Large intestine (tissue), 3 donors: ENCODE measurements at regions not wholly inside any gene's neighbourhood (a gene's known extent, or its start where the extent isn't known, plus 50 kb on each side); places are given as distances from the start of the nearest gene placed in this dataset.
"Not testable (repeated sequence)": the region's sequence is repeated elsewhere in the genome, so short reads cannot be mapped to it uniquely, and the experiment has no call there.

ENCODE experiments used
- DNase-seq, 2 donors: peaks; one replicate each; pipeline versions ENCODE4 v3.0.0 to v3.0.0-alpha.2; 2013
- H3K27ac ChIP-seq: one replicate; pipeline ENCODE4 v1.5.1; 2013; ENCODE audit warnings: low read length
- H3K27me3 ChIP-seq: 2 replicates; pipeline ENCODE4 v1.6.1; 2013; ENCODE audit warnings: low read length; ENCODE audit not compliant: control insufficient read depth, insufficient read depth
- H3K36me3 ChIP-seq: 2 replicates; pipeline ENCODE4 v1.6.1; 2013; ENCODE audit warnings: low read length; ENCODE audit not compliant: control insufficient read depth, insufficient read depth
- H3K4me1 ChIP-seq: one replicate; pipeline ENCODE4 v1.6.1; 2013; ENCODE audit warnings: low read length; ENCODE audit not compliant: control insufficient read depth, insufficient read depth
- H3K4me3 ChIP-seq: one replicate; pipeline ENCODE4 v1.5.1; 2013; ENCODE audit warnings: low read length
- H3K9me3 ChIP-seq: one replicate; pipeline ENCODE4 v1.6.1; 2013; ENCODE audit warnings: mild to moderate bottlenecking, low read depth, low read length, moderate library complexity; ENCODE audit not compliant: control insufficient read depth
- WGBS: methylation state at CpG from one replicate; pipeline ENCODE4 v1.1.5; 2013; ENCODE audit warnings: low lambda C conversion rate; ENCODE audit not compliant: insufficient coverage; 5-methylcytosine and 5-hydroxymethylcytosine counted together

DNA sequence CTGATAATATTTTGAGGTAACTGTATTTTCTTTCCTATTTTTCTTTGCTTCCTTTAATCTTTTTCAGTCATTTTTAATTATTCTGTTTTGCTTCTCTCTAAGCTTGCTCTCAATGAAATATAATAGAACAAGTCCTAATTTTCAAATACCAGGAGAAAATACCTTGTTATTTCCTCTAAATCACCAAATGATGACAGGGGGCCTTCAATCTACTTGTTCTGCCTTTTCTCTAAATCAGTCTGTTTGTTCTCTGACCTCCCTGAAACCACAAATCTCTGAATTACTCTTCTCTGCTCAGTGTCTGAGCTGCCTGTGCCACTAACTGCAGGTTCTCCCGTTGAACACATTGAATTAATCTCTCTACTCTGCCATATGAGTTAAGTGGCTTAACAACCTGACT lies 286.2 kb downstream of the C11orf87 start:
- Histone ChIP-seq H3K4me1 (no peaks in the 10 kb centered on the region), H3K9me3 (no peaks in the 10 kb centered on the region), H3K4me3 (no peak overlapping the region), H3K36me3 (no peaks in the 10 kb centered on the region), H3K27me3 (no peaks in the 10 kb centered on the region), H3K27ac (no peak overlapping the region)
- WGBS, result no CpG with 5 or more reads among the region's 1 CpG
- no peak for DNase-seq

DNA sequence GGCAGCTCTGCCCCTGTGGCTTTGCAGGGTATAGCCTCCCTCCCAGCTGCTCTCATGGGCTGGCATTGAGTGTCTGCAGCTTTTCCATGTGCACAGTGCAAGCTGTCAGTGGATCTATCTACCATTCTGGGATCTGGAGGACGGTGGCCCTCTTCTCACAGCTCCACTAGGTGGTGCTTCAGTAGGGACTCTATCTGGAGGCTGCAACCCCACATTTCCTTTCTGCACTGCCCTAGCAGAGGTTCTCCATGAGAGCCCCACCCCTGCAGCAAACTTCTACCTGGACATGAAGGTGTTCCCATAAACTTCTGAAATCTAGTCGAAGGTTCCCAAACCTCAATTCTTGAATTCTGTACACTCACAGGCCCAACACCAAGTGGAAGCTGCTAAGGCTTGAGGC lies 292.5 kb downstream of the C11orf87 start:
- not testable (repeated sequence) for DNase-seq, H3K9me3 ChIP-seq, H3K27me3 ChIP-seq, H3K36me3 ChIP-seq, H3K27ac ChIP-seq, H3K4me1 ChIP-seq, H3K4me3 ChIP-seq
- whole genome bisulfite sequencing, result no CpG with 5 or more reads among the region's 2 CpGs

DNA sequence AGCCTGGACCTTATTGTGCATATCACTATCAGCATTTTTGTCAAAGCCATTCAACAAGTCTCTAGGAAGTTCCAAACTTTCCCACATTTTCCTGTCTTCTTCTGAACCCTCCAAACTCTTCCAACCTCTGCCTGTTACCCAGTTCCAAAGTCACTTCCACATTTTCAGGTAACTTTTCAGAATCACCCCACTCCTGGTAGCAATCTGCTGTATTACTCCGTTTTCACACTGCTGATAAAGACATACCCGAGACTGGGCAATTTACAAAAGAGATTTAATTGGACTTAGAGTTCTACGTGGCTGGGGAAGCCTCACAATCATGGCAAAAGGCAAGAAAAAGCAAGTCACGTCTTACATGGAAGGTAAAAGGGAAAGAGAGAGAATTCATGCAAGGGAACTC lies 293.4 kb downstream of the C11orf87 start:
- DNase-seq, H3K36me3 ChIP-seq, H3K9me3 ChIP-seq, H3K27ac ChIP-seq, H3K4me1 ChIP-seq, H3K27me3 ChIP-seq, H3K4me3 ChIP-seq: not testable (repeated sequence)
- 80% methylated on average over 2 of the region's 4 CpGs for WGBS

DNA sequence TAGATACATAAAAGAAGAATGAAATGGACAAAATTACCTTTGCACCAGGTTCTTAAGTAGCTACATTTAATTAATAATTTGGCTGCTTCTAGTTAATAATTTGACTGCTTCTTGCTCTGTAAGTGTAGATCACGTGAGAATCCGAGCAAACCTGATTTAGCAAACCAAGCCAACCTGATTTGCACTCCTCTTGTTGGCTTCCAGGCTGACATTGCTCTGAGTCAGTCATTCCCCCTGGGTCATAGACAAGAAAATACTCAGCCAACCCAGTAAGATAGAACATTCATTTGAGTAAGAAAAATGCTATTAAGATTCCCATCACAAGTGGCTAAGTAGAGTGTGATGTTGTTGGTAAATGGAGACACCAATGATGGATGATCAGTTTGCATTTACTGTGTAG lies 304.1 kb downstream of the C11orf87 start:
- Histone ChIP-seq H3K9me3 (no peaks in the 10 kb centered on the region), H3K27me3 (no peaks in the 10 kb centered on the region), H3K4me3 (no peak overlapping the region), H3K4me1 (no peaks in the 10 kb centered on the region), H3K27ac (no peak overlapping the region), H3K36me3 (no peaks in the 10 kb centered on the region)
- WGBS, result no CpG with 5 or more reads among the region's 2 CpGs
- DNase-seq, result no peak

DNA sequence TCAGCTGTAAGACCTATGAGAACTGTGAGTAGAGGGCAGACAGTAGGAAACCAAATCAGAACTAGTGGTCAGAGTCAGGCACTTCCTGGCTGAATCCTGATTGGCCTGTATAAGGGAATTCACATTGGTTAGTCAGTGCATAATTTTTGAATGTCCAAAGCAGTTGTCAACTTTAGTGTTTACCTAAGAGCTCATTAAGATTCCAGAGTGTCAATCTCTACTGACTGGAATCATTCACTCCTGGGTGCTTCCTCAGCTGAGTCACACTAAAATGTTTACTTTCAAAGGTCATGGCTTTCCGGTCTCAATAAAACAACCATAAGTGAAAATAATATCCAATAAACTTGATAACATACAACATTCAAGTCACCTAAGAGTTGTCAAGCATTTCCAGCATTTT lies 306.1 kb downstream of the C11orf87 start:
- no peak overlapping the region for H3K4me3 ChIP-seq
- H3K9me3 ChIP-seq, result no peaks in the 10 kb centered on the region
- WGBS, result no CpG with 5 or more reads among the region's 1 CpG
- no peaks in the 10 kb centered on the region for H3K4me1 ChIP-seq
- no peaks in the 10 kb centered on the region for H3K36me3 ChIP-seq
- no peak overlapping the region for H3K27ac ChIP-seq
- no peaks in the 10 kb centered on the region for H3K27me3 ChIP-seq
- DNase-seq, result no peak

DNA sequence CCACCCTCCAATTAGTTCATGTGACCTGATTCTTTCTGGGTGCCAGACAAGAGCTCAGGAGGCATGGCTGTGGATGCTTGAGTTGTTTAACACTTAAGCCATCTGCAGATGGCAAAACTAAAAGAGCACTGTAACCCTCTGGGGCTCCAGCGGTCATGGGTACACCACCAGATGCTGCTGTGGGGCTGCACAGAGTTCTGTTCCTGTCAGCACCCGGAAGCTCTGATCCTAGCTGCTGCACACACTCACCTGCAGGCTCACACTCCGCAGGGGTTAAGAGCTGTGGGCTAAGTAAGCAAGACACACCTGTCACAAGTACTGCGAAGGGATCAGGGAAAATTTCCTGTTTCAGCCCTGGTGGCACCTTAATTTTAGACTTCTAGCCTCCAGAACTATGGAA lies 307.8 kb downstream of the C11orf87 start:
- H3K4me3 ChIP-seq, result no peak overlapping the region
- no peaks in the 10 kb centered on the region for H3K9me3 ChIP-seq
- H3K4me1 ChIP-seq, result no peaks in the 10 kb centered on the region
- WGBS, result no CpG with 5 or more reads among the region's 4 CpGs
- H3K27ac ChIP-seq, result no peak overlapping the region
- no peaks in the 10 kb centered on the region for H3K27me3 ChIP-seq
- no peak for DNase-seq
- H3K36me3 ChIP-seq, result no peaks in the 10 kb centered on the region

DNA sequence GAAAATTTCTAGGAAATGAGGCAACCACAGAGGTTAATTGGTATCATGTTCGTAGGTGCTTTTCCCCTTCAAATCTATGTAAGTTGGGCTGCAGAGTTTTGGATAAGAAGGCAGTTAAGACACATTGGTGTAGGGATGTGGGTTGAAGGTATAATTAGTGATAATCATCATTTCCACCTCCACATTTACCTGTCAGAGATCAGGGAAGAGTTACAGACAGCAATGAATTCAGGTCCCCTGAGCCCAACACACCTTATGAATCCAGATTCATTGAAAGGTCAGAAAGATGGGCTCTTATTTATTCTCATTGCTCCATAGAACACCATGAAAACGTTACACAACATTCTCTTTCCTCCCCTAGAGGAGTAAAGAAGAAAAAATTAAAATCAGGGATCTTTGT lies 308.7 kb downstream of the C11orf87 start:
- 43% methylated on average over 1 of the region's 2 CpGs for WGBS
- DNase-seq, result no peak
- H3K4me1 ChIP-seq, result no peaks in the 10 kb centered on the region
- no peak overlapping the region for H3K27ac ChIP-seq
- H3K27me3 ChIP-seq, result no peaks in the 10 kb centered on the region
- no peaks in the 10 kb centered on the region for H3K36me3 ChIP-seq
- H3K9me3 ChIP-seq, result no peaks in the 10 kb centered on the region
- no peak overlapping the region for H3K4me3 ChIP-seq

DNA sequence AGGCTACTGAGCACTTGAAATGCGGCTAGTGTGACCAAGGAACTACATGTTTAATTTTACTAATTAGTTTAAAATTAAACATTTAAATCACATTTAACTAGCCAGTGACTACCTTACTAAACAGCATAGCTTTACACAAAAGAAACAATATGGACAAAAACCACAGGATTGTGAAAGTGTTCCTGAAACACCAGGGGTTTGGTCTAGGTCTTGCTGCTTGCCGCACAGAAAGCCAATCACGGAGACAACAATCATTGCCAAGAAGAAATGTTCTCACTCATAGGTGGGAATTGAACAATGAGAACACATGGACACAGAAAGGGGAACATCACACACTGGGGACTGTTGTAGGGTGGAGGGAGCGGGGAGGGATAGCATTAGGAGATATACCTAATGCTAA lies 309.5 kb downstream of the C11orf87 start:
- Histone ChIP-seq H3K27me3 (no peaks in the 10 kb centered on the region), H3K4me1 (no peaks in the 10 kb centered on the region), H3K27ac (no peak overlapping the region), H3K36me3 (no peaks in the 10 kb centered on the region), H3K4me3 (no peak overlapping the region), H3K9me3 (no peaks in the 10 kb centered on the region)
- WGBS, result 75% methylated on average over 2 of the region's 4 CpGs
- no peak for DNase-seq

DNA sequence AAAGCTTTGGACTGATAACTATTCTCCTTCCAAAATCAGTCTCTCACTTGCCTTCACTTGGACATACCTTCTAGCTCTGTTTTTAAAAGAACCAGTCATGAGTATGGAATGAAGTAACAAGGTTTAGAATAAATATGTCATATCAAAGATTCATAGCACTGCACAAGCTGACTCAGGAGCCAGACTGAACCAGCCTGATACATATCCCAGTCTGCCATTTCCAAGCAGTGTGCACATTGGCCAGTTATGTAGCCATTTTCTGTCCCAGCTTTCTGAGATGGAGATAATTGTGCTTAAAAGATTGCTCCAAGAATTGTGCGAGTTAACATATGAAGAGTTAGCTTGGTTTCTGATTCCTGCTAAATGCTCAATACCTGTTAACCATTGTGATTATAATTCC lies 311.3 kb downstream of the C11orf87 start:
- no peak overlapping the region for H3K27ac ChIP-seq

DNA sequence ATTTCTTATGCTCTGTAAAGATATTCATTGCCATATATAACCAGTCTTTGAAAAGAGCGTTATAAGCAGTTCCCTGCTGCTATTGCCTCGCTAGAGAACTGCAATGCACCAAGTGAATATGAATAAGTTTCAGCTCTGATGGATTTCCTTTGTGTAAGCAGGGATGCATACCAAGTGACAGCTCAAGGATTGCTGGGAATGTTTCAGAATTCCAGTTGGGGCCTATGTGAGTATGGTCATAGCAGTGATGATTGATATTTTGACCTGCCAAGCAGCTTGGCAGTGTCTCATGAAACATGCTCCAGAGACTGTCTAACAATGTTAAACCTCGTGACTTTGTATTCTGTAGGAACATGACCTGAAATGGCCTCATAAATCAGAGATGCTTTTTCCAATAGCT lies 312.6 kb downstream of the C11orf87 start:
- H3K36me3 ChIP-seq, result no peaks in the 10 kb centered on the region
- DNase-seq, result no peak
- H3K9me3 ChIP-seq, result no peaks in the 10 kb centered on the region
- H3K27me3 ChIP-seq, result no peaks in the 10 kb centered on the region
- no peaks in the 10 kb centered on the region for H3K4me1 ChIP-seq
- WGBS, result no CpG with 5 or more reads among the region's 3 CpGs
- H3K4me3 ChIP-seq, result no peak overlapping the region
- H3K27ac ChIP-seq, result no peak overlapping the region

More for the DNA sequence above, 311.3 kb downstream of the C11orf87 start:
- H3K4me1 ChIP-seq, result no peaks in the 10 kb centered on the region
- no peaks in the 10 kb centered on the region for H3K9me3 ChIP-seq
- H3K27me3 ChIP-seq, result no peaks in the 10 kb centered on the region
- WGBS, result no CpG with 5 or more reads among the region's 1 CpG
- DNase-seq, result no peak
- H3K36me3 ChIP-seq, result no peaks in the 10 kb centered on the region
- no peak overlapping the region for H3K4me3 ChIP-seq

DNA sequence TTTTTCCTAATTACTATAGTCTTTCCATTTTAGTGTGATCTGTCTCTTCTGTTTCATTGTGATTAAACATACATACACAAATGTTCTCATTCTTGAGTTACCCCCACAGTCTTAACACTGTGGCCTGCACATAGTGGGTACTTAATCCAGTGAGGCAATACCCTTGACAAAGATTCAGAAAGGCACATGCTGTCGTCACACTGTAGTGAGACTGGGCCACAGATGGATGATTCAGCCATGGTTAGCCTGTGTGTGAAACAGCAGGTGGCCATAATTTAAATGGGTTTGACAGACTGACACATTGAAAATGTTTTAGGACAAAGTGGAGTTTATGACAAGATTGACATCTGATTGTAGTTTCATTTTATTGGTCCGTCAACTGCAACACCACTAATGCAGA lies 313.1 kb downstream of the C11orf87 start:
- Histone ChIP-seq H3K36me3 (no peaks in the 10 kb centered on the region), H3K4me3 (no peak overlapping the region), H3K4me1 (no peaks in the 10 kb centered on the region), H3K9me3 (no peaks in the 10 kb centered on the region), H3K27me3 (no peaks in the 10 kb centered on the region), H3K27ac (no peak overlapping the region)
- no peak for DNase-seq
- no CpG with 5 or more reads among the region's 2 CpGs for WGBS
